ENCODE measurements at regions not wholly inside any gene's neighbourhood (a gene's known extent, or its start where the extent isn't known, plus 50 kb on each side); places are given as distances from the start of the nearest gene placed in this dataset.

- TF ChIP-seq CTCF (conservative IDR thresholded peaks at IDR 0.05; ENCODE audit: low read depth in 2 of 2) (peak in 1 of 2 experiments; percentile 58; a peak in 3 of 4 replicates), EZH2phosphoT487 (IDR thresholded peaks at IDR 0.05; ENCODE audit: unreplicated experiment) (no peak)
Observed at GRCh38 chr13:84917252-84917878, 881.9 kb downstream of the SLITRK6 start.
